K562 (cell line): ENCODE measurements at regions not wholly inside any gene's neighbourhood (a gene's known extent, or its start where the extent isn't known, plus 50 kb on each side); places are given as distances from the start of the nearest gene placed in this dataset.

ENCODE experiments used
- CC2D1A ChIP-seq: fragments of 450-650 bp; IDR thresholded peaks from 2 replicates; pipeline ENCODE4 v1.6.1; 2017; ENCODE audit warnings: mild to moderate bottlenecking
- ETV6 ChIP-seq, 3 experiments: fragments of 150-350 bp in 1 of 3; sonication (generic) in 1 of 3; formaldehyde crosslinking in 1 of 3; IDR thresholded peaks; 2 replicates each; pipeline versions ENCODE4 v1.6.1 to v1.8.0; 2014 to 2022; ENCODE audit warnings: borderline replicate concordance in 2 of 3, low read depth in 2 of 3, antibody characterized with exemption in 1 of 3, low read length in 1 of 3, mild to moderate bottlenecking in 1 of 3, missing genetic modification reagents in 1 of 3
- KLF10 ChIP-seq: fragments of 250-450 bp; sonication (Bioruptor Pico); IDR thresholded peaks from 2 replicates; pipeline ENCODE4 v1.6.1; 2021; ENCODE audit warnings: matching md5 sums
- LARP7 ChIP-seq: fragments of 450-650 bp; IDR thresholded peaks from 2 replicates; pipeline ENCODE4 v1.6.1; 2016
- NFYB ChIP-seq: IDR thresholded peaks from 2 replicates; pipeline ENCODE4 v1.6.1; 2011; ENCODE audit warnings: mild to moderate bottlenecking, moderate library complexity; ENCODE audit not compliant: insufficient read length; ENCODE audit errors: extremely low read depth
- NR3C1 ChIP-seq: sonication (generic); formaldehyde crosslinking; IDR thresholded peaks from 2 replicates; pipeline ENCODE4 v1.8.1; 2022; ENCODE audit warnings: missing genetic modification reagents
- PTTG1 ChIP-seq: fragments of 450-650 bp; IDR thresholded peaks from 2 replicates; pipeline ENCODE4 v1.6.1; 2016; ENCODE audit warnings: low read depth, mild to moderate bottlenecking, missing genetic modification characterization, missing compliant biosample characterization
- RBM34 ChIP-seq: fragments of 200-400 bp; formaldehyde crosslinking; IDR thresholded peaks from 2 replicates; pipeline ENCODE4 v1.6.1; 2018; ENCODE audit warnings: low read length, borderline replicate concordance; ENCODE audit not compliant: insufficient read depth
- SMC3 ChIP-seq: conservative IDR thresholded peaks from 2 replicates; pipeline ENCODE4 v1.6.1; 2011; ENCODE audit warnings: low read depth, low read length, improper control_type of control experiment; ENCODE audit not compliant: insufficient read depth
- SP1 ChIP-seq: sonication (generic); formaldehyde crosslinking; IDR thresholded peaks from 2 replicates; pipeline ENCODE4 v1.8.1; 2022; ENCODE audit warnings: mild to moderate bottlenecking, missing genetic modification reagents
- STAG1 ChIP-seq: sonication (generic); formaldehyde crosslinking; IDR thresholded peaks from 2 replicates; pipeline ENCODE4 v1.5.0; 2020; ENCODE audit warnings: missing genetic modification reagents, borderline replicate concordance
- ZBTB1 ChIP-seq: sonication (generic); formaldehyde crosslinking; IDR thresholded peaks from 2 replicates; pipeline ENCODE4 v1.8.1; 2023; ENCODE audit warnings: missing genetic modification reagents, low read depth, mild to moderate bottlenecking, borderline replicate concordance
- ZBTB11 ChIP-seq, 3 experiments: fragments of 200-800 bp in 1 of 3; fragments of 250-450 bp in 1 of 3; fragments of 450-650 bp in 1 of 3; sonication (Bioruptor Pico) in 1 of 3; sonication (Bioruptor generic) in 1 of 3; formaldehyde crosslinking in 1 of 3; IDR thresholded peaks; 2 replicates each; pipeline versions ENCODE4 v1.6.1 to v1.8.0; 2016 to 2022; ENCODE audit warnings: mild to moderate bottlenecking in 2 of 3, missing genetic modification characterization in 2 of 3, missing compliant biosample characterization in 1 of 3, moderate library complexity in 1 of 3
- ZNF143 ChIP-seq: sonication (generic); formaldehyde crosslinking; IDR thresholded peaks from 2 replicates; pipeline ENCODE4 v1.9.0; 2022; ENCODE audit warnings: mild to moderate bottlenecking, missing genetic modification reagents
- ZNF165 ChIP-seq: fragments of 250-450 bp; sonication (Bioruptor Pico); IDR thresholded peaks from 2 replicates; pipeline ENCODE4 v1.4.0; 2020; ENCODE audit warnings: borderline replicate concordance
- TF ChIP-seq, protein P1 (sequence below), 2 experiments: fragments of 450-650 bp; IDR thresholded peaks; 2 replicates each; pipeline ENCODE4 v1.6.1; 2016
- TF ChIP-seq, protein P2 (sequence below), 3 experiments: IDR thresholded peaks in 2 of 3; conservative IDR thresholded peaks in 1 of 3; 2 replicates each; pipeline ENCODE4 v1.5.1; 2011 to 2012; ENCODE audit warnings: low read length in 3 of 3, mild to moderate bottlenecking in 3 of 3, control low read depth in 2 of 3, improper control_type of control experiment in 1 of 3, inconsistent platforms in 1 of 3, low read depth in 1 of 3, mixed read lengths in 1 of 3, moderate library complexity in 1 of 3; ENCODE audit not compliant: insufficient read depth in 2 of 3
- TF ChIP-seq, protein P3 (sequence below): fragments of 450-650 bp; formaldehyde crosslinking; IDR thresholded peaks from 2 replicates; pipeline ENCODE4 v1.4.0; 2020; ENCODE audit warnings: mild to moderate bottlenecking, moderate library complexity

DNA sequence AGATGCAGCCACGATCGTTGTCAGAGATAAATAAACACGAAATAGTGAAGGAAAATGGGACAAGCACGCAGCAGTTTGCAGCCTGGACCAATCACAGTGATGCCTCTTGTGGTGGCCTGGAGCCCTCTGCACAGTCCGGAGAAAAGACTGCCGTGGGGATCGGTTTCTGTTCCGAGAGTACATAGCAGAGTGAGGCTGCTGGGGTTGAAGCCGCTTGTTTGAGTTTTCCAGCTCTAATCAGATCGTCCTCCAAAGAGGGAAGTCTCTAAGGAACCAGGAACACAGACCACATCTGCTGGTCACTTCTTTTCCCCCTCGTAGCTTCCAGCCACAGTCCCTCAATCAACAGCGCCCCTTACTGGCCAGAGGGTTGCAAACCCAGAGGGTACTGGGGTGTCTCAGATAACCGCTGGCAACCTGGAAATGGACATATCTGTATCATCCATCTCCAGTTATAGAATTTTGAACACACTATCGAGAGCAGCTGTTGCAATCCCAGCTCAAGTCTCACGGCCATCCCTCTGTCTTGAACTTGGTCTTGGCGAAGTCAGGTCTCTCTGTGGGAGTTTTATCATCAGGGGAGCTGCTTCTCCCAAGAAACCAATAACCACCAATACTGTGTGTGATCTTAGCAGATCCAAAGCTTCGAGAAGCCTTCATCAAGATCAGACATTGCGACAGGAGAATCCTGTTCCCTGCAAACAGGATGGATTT, 57.4 kb downstream of the OLIG1 start (continued):
- peak; percentile 6 for TF ChIP-seq NFYB
- TF ChIP-seq, protein P1, sequence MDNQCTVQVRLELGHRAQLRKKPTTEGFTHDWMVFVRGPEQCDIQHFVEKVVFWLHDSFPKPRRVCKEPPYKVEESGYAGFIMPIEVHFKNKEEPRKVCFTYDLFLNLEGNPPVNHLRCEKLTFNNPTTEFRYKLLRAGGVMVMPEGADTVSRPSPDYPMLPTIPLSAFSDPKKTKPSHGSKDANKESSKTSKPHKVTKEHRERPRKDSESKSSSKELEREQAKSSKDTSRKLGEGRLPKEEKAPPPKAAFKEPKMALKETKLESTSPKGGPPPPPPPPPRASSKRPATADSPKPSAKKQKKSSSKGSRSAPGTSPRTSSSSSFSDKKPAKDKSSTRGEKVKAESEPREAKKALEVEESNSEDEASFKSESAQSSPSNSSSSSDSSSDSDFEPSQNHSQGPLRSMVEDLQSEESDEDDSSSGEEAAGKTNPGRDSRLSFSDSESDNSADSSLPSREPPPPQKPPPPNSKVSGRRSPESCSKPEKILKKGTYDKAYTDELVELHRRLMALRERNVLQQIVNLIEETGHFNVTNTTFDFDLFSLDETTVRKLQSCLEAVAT (IDR thresholded peaks at IDR 0.05) = no peak
- no peak for TF ChIP-seq ETV6 (IDR thresholded peaks at IDR 0.05; ENCODE audit: borderline replicate concordance in 1 of 2, low read depth in 2 of 2, low read length in 1 of 2)
- no peak for TF ChIP-seq ETV6 (CRISPR knock-in tag; IDR thresholded peaks at IDR 0.05; ENCODE audit: borderline replicate concordance)
- TF ChIP-seq, protein P2, sequence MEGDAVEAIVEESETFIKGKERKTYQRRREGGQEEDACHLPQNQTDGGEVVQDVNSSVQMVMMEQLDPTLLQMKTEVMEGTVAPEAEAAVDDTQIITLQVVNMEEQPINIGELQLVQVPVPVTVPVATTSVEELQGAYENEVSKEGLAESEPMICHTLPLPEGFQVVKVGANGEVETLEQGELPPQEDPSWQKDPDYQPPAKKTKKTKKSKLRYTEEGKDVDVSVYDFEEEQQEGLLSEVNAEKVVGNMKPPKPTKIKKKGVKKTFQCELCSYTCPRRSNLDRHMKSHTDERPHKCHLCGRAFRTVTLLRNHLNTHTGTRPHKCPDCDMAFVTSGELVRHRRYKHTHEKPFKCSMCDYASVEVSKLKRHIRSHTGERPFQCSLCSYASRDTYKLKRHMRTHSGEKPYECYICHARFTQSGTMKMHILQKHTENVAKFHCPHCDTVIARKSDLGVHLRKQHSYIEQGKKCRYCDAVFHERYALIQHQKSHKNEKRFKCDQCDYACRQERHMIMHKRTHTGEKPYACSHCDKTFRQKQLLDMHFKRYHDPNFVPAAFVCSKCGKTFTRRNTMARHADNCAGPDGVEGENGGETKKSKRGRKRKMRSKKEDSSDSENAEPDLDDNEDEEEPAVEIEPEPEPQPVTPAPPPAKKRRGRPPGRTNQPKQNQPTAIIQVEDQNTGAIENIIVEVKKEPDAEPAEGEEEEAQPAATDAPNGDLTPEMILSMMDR (IDR thresholded peaks at IDR 0.05 in 2 of 3, conservative IDR thresholded peaks at IDR 0.05 in 1 of 3; ENCODE audit: insufficient read depth in 2 of 3, low read depth in 1 of 3, low read length in 3 of 3) = peak; percentile 92 to 96 (median 96)
- no peak for TF ChIP-seq PTTG1 (tag)
- TF ChIP-seq STAG1 (CRISPR knock-in tag) = peak; percentile 68; the same call in 1 of the 2 replicates
- no peak for TF ChIP-seq ZBTB1 (CRISPR knock-in tag)
- peak; percentile 73 for TF ChIP-seq SMC3
- TF ChIP-seq LARP7 = no peak
- TF ChIP-seq CC2D1A = peak; percentile 60
- TF ChIP-seq ZNF143 (CRISPR knock-in tag) = no peak
- no peak for TF ChIP-seq RBM34
- TF ChIP-seq SP1 (CRISPR knock-in tag) = no peak
- TF ChIP-seq, protein P3, sequence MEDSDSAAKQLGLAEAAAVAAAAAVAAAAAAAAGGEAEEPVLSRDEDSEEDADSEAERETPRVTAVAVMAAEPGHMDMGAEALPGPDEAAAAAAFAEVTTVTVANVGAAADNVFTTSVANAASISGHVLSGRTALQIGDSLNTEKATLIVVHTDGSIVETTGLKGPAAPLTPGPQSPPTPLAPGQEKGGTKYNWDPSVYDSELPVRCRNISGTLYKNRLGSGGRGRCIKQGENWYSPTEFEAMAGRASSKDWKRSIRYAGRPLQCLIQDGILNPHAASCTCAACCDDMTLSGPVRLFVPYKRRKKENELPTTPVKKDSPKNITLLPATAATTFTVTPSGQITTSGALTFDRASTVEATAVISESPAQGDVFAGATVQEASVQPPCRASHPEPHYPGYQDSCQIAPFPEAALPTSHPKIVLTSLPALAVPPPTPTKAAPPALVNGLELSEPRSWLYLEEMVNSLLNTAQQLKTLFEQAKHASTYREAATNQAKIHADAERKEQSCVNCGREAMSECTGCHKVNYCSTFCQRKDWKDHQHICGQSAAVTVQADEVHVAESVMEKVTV (CRISPR knock-in tag) = peak; percentile 79
- TF ChIP-seq ZNF165 (CRISPR knock-in tag) = no peak
- no peak for TF ChIP-seq ZBTB11 (CRISPR knock-in tag; IDR thresholded peaks at IDR 0.05)
- no peak for TF ChIP-seq NR3C1
- TF ChIP-seq KLF10 (CRISPR knock-in tag) = no peak
